HG03565 (cell line): ENCODE measurements at regions not wholly inside any gene's neighbourhood (a gene's known extent, or its start where the extent isn't known, plus 50 kb on each side); places are given as distances from the start of the nearest gene placed in this dataset.

ENCODE experiments used
- ATAC-seq: cut with Tn5 transposase; IDR thresholded peaks from one replicate; pipeline ENCODE4 v1.9.1; 2021; ENCODE audit warnings: mild to moderate bottlenecking, moderate library complexity; ENCODE audit not compliant: unreplicated experiment

DNA sequence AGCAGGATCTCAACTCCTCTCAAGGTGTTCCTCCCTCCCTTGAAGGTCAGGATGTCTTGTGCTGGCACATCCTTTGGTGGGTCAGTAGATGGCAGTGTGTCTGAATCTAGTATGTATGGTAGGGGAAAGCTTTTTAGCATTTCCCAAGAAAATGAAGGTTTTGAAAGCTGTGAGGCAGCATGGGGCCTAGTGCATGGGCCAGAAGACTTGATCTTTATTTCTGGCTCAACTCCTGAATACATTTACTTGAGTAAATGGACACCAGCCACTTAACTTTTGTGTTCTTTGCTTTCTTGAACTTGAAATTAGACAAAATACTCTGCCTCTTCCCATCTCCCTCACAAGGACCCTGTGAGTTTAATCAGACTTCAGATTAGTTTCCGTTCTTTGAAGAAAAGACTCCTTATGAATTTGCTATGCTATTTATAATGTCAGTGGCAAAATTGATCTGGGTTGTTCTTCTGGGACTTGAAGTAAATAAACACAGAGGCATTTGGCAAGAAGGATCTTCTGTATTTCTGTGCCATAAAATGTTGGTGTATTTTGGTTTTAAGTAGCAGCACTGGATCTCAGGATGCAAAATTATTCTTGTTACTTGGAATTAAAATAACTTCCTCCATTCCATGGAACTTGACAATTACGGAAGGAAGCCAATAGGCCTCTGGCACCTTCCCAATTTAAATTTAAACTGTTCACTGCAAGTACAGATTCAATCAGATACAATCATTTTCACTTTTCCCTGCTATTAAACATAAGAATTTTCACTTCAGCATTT is 288.8 kb downstream of the CASP12 start:
- ATAC-seq: peak; percentile 96

DNA sequence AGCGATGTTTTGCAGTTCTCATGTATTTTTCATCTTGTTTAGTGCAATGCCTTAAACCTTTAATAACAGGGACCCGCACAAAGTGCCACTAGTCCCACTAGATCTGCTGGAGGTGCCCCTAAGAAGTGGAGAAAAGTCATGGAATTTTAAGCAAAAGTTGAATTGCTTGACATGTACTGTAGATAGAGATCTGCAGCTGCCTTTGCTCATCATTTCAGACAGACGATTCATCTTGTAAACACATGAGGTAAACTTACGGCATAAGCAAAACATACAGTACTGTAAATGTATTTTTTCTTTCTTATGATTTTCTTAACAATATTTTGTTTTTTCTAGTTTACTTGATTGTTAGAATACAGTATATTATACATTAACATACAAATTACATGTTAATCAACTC is 295.6 kb downstream of the CASP12 start:
- ATAC-seq: no peak

DNA sequence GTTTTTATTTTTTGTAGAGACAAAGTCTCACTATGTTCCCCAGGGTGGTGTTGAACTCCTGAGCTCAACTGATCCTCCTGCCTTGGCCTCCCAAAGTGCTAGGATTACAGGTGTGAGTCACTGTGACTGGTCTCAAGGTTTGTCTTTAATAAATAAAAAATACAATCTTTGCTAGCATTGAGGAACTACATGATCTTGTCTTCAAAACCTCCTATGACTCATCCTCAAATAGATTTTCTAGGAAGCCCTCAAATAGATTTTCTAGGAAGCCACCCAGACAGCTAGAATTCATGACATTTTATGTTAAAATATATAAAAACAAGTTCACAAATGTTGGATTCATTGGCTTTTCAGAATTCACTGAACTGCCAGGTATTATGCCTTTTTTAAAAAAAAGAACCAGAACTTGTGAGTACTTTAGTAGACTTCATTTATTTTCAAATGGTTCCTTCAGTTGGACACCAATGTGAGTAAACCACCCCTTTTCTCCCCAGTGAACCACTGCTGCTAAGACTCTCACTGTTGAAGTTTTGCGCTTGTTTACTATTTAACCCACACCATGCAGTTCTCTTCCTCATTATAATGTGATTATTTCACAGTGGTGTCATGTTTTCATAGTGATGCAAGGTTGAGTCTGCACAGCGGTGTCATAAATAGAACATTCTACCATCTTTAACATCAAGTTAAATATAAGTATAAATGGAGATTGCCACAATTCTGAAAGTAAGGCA is 303.9 kb downstream of the CASP12 start:
- no peak for ATAC-seq

DNA sequence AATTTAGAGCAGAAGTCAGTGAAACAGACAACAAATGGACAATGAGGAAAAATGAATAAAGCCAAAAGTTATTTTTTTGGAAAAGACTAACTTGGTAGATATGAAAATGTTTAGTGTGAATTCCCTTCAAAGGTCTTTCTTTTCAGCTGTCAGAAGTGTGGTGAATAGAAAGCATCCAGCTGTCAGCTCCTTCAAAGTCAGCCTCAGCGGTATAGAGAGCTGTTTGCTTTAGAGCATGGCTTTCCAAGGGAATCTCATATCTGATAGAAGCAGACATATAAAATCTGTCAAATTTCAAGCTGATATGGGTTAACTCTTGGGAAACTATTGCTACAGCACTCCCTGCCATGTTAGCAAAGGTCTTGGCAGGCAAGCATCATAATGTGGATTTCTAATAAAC is 309.3 kb downstream of the CASP12 start:
- ATAC-seq: no peak

DNA sequence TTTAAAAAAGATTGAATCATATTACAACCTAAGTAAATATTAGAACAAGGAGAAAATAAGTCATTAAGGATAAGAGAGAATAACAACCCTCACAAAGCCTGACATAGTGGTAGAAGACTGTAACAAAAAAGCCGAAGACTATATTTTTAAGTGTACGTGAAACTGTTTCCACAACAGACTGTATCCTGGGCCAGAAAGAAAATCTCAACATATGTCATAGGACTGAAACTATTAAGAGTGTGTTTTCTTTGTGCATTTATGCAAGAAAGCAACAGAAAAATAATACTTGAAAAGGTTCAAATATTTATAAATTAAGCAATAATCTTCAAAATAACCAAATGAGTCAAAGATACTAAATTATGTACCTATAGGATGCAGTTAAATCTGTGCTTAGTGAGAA is 309.8 kb downstream of the CASP12 start:
- ATAC-seq: no peak

DNA sequence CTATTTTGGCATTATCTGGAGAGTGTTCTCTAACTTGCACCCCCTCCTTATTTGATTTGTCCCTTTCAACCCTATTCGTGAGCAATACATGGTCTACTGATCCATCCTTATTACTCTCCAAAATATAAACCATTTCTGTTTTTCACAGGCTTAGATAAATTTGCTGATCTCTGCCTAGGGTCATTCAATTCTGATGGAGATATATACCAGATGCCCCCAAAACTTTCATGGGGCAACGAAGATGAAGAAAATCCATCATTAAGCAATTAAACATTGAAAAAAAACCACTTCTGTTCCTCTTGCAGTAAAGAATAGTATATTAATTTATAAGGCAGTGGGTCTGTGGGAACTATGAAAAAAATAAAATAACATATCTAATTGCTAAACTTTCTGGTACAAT is 313.4 kb downstream of the CASP12 start:
- no peak for ATAC-seq

DNA sequence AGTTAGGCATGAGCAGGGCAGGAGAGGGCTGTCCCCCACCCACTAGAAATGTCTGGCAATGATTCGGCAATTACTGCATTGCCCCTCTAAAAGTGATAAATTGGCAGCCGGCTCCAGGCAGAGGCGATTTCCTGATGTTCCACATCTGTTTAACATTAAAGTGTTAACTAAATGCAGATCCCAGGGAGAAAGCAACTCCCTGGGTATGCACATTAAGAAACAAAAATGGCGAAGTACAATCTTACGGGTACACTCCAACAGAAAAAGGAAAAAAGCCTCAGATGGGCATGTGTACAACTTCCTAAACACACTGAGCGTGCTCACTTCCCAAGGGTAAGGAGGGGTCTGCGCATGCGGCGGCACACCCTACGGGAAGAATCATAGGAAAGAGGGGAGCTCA is 314.4 kb downstream of the CASP12 start:
- ATAC-seq: no peak

DNA sequence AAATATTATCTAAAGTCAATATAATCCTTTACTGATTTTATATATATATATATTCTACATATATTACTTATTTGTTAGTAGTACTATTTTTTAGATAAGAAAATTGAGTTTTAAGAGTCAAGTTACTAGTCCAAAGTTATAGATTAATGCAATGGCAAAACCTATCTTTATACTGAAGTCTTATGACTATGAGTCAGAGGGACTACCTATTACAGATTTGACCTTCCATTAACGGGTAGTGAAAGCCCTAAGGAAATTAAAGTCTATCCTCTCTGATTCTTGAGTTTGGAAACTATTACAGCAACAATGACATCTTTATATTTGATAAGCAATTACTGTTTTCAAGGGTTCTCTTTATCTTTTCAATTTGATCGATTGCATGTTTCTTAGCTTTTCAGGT is 315.8 kb downstream of the CASP12 start:
- no peak for ATAC-seq

DNA sequence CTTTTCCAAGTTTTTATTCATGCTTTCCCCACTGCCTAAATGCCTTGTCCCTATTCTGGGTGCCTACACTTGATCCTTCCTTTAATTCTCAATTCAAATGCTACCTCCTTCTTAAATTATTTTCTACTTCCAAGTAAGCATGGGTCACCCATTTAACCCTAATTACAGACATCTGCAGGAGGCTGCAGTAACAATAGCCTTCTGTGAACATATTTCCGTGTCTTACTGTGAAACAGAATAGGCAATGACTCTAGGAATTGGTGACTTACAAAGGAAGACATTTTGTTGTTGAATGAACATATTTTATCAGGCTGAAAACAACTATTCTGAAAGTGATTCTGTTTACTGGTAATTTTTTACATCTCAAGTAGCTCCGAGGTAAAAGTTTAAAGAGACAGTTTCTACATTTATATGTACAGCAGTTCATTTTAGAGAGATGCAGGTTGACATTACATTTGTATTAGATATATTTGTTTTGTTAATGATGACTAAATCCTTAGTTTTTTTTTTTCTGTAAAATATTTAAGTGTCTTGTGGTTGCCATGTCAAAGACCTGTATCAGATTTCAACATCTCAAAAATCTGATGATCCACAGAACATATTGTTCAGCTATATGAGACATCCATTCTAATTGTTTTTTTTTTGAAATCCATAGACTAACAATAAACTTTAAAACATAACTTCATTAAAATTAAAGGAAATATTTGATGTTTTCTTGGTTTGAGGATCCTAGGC is 316.8 kb downstream of the CASP12 start:
- ATAC-seq: no peak

DNA sequence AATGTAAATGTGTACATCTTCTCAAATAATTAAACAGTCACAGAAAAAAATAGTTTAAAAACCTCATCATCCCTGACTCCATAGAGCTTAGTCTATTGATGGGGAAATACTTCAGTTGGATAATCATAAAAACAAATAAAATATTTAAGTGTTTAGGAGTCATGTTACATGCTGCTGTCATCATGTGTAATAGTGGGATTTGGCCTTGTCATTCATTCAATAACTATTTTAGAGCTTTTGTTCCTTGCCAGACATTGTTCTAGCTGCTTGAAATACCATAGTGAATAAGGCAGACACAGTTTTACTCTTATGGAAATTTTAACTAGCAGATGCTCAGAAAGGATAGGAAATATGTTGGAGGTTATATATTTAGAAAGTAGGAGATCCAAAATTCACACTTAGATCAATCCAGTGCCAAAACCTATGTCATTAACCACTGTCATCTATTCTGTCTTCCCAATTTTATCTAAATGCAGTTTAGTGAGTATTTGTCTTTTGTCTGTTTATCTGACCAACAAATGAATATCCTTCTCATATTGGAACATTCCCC is 324.7 kb downstream of the CASP12 start:
- no peak for ATAC-seq

DNA sequence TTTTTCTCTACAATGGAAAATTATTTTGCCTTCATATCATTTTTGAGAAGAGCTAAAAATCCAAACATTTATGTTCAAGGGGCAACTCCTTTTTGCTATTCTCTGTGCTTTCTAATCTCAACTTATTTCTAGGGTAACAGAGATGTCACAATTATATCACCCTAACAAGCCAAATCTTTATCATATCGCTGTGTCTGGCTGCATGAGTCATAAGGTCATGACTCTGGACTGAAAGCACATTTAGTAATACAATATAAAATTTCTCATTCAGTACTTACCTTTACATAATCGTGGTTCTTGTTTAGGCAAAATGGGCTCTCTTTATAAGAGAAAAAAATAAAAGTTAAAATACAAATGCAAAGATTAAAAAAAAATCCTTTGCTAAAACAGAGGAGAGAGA is 326.0 kb downstream of the CASP12 start:
- ATAC-seq: no peak

DNA sequence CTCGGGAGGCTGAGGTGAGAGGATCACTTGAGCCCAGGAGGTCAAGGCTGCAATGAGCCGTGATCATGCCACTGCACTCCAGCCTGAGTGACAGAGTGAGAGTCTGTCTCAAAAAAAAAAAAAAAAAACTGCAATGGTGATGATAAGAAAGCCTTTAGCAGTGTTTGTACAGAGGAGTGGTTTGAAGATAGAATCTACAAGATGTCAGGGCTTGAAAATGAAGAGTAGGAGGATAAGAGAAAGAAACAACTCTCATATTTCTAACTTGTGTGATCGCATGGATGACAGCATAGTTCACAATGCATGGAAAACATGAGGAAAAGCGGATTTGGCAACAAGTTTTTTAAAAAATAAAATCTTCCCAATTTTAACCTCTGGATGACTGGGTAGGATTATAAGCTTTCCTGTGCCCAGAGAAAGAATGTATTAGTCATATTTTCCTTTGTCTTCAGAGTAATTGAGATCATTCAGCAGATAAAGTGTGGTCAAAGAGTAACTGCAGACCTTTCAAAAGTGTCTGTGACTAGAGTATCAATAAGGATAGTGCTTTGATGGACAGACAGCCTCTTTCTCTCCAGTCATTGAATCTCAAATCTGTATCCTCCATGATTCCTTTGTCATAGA is 328.1 kb downstream of the CASP12 start:
- ATAC-seq: no peak

DNA sequence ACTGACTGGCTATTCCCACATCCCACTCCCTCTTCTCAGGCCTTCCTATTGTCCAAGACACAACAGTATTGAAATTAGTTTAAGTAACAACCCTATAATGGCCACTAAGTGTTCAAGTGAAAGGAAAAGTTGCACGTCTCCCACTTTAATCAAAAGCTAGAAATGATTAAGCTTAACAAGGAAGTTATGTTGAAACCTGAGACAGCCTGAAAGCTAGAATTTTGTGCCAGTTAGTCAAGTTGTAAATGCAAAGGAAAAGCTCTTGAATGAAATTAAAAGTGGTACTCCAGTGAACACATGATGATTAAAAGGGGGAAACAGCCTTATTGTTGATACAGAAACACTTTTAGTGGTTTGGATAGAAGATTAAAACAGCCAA is 332.7 kb downstream of the CASP12 start:
- no peak for ATAC-seq

DNA sequence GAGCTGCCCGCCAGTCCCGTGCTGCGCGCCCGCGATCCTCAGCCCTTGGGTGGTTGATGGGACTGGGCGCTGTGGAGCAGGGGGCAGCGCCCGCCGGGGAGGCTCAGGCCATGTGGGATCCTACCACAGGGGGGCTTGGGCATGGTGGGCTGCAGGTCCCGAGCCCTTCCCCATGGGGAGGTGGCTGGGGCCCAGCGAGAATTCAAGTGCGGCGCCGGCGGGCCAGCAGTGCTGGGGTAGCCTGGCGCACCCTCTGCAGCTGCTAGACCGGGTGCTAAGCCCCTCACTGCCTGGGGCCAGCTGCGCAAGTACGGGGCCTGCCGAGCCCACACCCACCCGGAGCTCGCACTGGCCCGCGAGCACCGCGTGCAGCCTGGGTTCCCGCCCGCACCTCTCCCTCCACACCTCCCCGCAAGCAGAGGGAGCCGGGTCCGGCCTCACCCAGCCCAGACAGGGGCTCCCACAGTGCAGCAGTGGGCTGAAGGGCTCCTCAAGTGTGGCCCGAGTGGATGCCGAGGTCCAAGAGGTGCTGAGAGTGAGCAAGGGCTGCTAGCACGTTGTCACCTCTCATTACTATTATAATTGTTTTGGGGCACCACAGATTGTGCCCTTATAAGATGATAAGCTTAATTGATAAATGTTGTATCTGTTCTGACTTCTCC is 333.2 kb downstream of the CASP12 start:
- no peak for ATAC-seq

DNA sequence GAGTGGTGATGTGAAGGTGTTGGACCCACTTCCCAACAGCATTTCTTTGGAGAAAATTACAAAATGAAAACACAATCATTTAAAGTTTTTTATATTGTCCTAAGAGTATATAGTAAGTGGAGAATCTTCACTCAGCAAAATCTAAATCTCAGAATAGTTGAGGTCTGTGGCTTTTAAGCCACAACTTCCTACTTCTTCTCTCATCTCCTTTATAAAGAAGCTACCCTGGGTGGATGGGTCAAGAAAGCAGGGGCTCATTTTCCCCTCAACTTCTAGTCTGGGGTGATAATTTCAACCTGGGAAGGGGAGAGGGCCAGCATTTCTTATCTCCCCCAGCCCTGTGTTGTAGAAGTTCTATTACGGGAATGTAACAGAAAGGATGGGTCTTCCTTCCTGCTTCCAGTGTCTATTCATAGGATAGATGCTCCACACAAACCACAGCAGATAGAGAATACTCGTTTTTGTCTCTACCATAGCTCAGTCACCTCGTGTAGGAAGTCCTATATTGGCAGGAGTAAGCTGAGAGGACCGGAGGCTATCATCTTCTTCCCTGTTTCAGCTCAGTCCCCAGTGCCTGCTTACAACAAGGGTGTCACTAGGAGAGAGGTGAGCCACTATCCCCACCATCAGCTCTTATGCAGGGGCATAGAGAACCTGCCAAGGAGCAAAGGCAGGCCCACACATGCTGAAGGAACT is 341.5 kb downstream of the CASP12 start:
- no peak for ATAC-seq

DNA sequence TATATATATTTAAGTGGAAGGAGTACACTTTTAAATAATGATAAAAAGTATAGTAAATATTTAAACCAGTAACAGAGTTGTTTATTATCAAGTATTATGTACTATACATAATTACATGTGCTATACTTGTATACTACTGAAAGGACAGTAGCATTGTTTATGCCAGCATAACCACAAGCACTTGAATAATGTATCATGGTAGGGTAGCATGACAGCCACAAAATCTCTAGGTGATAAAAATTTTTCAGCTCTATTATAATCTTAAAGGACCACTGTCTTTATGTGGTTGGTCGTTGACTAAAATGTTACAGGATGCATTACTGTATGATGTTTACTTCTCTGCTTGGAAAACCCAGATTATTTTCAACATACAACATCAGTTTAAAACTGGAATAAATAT is 349.2 kb downstream of the CASP12 start:
- no peak for ATAC-seq

DNA sequence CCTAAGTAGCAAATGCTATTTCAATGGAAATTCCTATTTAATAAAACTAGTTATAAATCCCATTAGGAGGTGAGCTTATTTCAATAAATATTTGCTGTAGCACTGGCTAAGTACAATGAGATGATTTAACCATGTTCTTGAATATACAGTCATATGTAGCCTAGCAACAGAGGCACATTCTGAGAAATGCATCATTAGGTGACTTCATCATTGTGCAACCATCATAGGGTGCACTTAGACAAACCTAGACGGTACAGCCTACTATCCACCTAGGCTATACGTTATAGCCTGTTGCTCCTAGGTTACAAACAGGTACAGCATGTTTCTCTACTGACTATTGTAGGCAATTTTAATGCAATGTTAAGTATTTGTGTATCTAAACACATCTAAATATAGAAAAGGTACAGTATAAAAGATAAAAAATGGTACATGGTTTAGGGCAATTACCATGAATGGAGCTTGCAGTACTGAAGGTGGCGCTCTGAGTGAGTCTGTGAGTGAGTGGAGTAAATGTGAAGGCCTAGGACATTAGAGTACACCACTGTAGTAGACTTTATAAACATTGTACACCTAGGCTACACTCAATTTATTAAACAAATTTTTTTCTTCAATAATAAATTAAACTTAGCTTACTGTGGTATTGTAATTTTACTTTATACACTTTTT is 350.1 kb downstream of the CASP12 start:
- ATAC-seq: no peak

DNA sequence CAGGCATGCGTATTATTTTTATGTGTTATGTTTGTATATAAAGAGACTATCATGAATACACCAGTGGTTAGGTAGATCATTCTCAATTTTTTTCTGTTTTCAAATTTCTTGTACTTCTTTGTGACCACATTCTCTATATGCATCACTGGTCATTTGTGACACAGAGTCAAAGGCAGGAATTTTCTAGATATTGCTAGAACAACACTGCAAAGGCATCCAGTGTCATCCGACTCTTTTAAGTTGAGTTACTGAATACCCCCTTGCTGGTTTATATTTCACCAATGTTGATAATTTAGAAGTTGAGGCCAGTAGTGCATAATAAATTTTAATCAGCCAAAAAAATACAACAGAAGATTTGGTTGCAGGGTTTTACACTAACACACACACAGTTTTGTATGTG is 351.8 kb downstream of the CASP12 start:
- no peak for ATAC-seq

DNA sequence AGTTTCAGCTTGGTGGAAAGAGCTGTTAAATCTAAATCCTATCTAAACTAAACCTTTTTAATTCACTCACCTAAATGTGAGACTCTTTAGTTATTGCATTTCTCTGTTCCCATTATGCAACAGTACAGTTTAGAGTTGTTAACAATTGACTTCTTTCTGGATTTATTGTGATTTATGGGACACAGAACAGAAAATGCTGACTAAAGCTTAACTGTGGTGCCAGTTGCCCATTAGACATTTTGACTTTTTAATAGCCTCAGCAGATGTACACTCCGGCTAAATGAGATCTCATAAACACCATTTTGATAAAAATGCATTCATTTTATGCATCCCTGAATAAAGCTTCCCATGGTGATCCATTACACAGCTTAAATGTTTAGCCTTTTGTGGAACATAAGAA is 356.6 kb downstream of the CASP12 start:
- no peak for ATAC-seq

DNA sequence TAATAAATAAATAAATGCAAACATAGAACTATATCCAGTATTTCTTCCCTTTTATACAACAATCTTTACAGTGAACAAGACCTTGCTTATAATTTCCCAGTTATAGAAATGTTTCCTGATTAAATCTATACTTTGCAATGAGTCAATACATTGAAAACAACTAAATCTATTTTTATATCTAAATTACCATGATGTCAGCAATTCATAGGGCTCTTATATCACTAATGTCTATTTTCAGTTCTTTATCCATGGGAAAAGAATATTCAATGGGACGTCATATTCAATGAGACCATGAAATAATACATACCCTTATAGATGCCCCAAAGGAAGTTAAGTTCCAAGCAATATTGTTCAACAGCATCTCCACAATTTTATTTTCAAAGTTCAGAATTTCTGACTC is 359.9 kb downstream of the CASP12 start:
- ATAC-seq: no peak
